Glomerular endothelial cell (primary cell): ENCODE measurements at regions not wholly inside any gene's neighbourhood (a gene's known extent, or its start where the extent isn't known, plus 50 kb on each side); places are given as distances from the start of the nearest gene placed in this dataset.

Experiments used
- DNase-seq: peaks from one replicate; pipeline ENCODE4 v3.0.0-alpha.2; 2011; ENCODE audit warnings: low read depth, low spot score; ENCODE audit errors: extremely low read depth

DNA sequence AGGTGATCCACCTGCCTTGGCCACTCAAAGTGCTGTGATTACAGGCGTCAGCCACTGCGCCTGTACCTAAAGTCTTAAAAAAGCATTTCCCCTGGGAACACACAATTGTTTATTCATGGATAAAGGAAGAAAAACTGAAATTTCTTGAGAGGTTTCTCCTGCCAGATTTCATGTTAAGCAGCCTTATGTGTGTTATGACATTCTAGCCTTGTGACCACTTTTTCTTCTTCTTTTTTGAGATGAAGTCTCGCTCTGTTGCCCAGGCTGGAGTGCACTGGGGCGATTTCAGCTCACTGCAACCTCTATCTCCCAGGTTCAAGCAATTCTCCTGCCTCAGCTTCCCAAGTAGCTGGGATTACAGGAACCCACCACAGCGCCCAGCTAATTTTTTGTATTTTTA is 57.8 kb upstream of the PLAC8 start:
- DNase-seq, result no peak

DNA sequence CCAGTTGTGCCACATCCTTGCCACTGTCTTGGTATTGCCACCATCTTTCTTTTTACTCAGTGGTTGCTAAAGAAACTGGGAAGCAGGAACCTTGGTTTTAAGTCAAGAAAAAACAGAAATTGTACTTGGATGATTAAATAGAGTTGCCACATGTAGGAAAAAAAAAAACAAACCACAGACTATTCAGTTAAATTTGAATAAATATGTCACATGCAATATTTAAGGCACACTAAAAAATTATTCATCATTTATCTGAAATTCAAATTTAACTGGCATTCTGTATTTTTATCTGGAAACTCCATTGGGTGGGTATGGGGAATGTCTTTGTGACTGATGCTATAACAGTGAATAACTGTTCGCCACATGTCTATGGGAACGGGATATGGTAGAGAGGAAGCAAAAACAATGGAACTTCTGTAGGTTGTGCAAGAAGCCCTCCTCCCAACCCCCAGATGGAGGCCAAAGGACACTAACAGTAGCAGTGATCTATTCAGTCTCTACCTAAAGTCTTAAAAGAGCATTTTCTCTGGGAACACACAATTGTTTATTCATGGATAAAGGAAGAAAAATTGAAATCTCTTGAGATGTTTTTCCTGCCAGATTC is 57.0 kb upstream of the PLAC8 start:
- DNase-seq, result no peak

- DNase-seq, result no peak
Observed at GRCh38 chr4:83170952-83171399, 56.4 kb upstream of the PLAC8 start.
